ENCODE measurements at regions not wholly inside any gene's neighbourhood (a gene's known extent, or its start where the extent isn't known, plus 50 kb on each side); places are given as distances from the start of the nearest gene placed in this dataset.
A peak's percentile ranks its signal among the peaks of the same experiment; 100 is the strongest.

GRCh38 chr7:25619381-25619780 is 391.1 kb upstream of the NPVF start:
- no peaks in the 10 kb centered on the region for H3K27me3 ChIP-seq (ENCODE audit: control insufficient read depth, insufficient read depth, low read length)
- no peaks in the 10 kb centered on the region for H3K36me3 ChIP-seq (ENCODE audit: control insufficient read depth, insufficient read depth, low read length)
- no peaks in the 10 kb centered on the region for H3K9me3 ChIP-seq (ENCODE audit: control insufficient read depth, low read length)
- H3K4me2 ChIP-seq (ENCODE audit: low read length) = peak overlapping the region; percentile 46
- no peak overlapping the region for H2AFZ ChIP-seq
- H3K9ac ChIP-seq = no peak overlapping the region
- no peaks in the 10 kb centered on the region for H3K79me2 ChIP-seq
- H3K4me1 ChIP-seq = peaks cover 12% of the 10 kb centered on the region
- no peak for TF ChIP-seq CTCF (IDR thresholded peaks at IDR 0.05)
- H3K27ac ChIP-seq = peak overlapping the region; percentile 62
- peak overlapping the region; percentile 33 for H3K4me3 ChIP-seq (ENCODE audit: low read depth, low read length)

- Histone ChIP-seq H3K4me3 (ENCODE audit: low read depth, low read length) (peak overlapping the region; percentile 33), H3K4me1 (peaks cover 12% of the 10 kb centered on the region), H3K27ac (peak overlapping the region; percentile 62)
These were observed 391.9 kb upstream of the NPVF start for GRCh38 chr7:25619963-25620799.

GRCh38 chr7:25621993-25622392 is 393.7 kb upstream of the NPVF start:
- Histone ChIP-seq H3K9ac (no peak overlapping the region), H3K79me2 (no peaks in the 10 kb centered on the region), H3K9me3 (ENCODE audit: control insufficient read depth, low read length) (no peaks in the 10 kb centered on the region), H3K36me3 (ENCODE audit: control insufficient read depth, insufficient read depth, low read length) (no peaks in the 10 kb centered on the region), H3K4me2 (ENCODE audit: low read length) (no peak overlapping the region), H3K27me3 (ENCODE audit: control insufficient read depth, insufficient read depth, low read length) (no peaks in the 10 kb centered on the region), H2AFZ (no peak overlapping the region), H3K4me3 (ENCODE audit: low read depth, low read length) (no peak overlapping the region), H3K27ac (no peak overlapping the region), H3K4me1 (peaks cover 12% of the 10 kb centered on the region)
- no peak for TF ChIP-seq CTCF (IDR thresholded peaks at IDR 0.05)

More at GRCh38 chr7:25619963-25620799, 391.9 kb upstream of the NPVF start:
- H3K9me3 ChIP-seq (ENCODE audit: control insufficient read depth, low read length) = no peaks in the 10 kb centered on the region
- no peaks in the 10 kb centered on the region for H3K79me2 ChIP-seq
- H3K36me3 ChIP-seq (ENCODE audit: control insufficient read depth, insufficient read depth, low read length) = no peaks in the 10 kb centered on the region
- TF ChIP-seq CTCF (IDR thresholded peaks at IDR 0.05) = no peak
- H3K4me2 ChIP-seq (ENCODE audit: low read length) = peak overlapping the region; percentile 46
- no peaks in the 10 kb centered on the region for H3K27me3 ChIP-seq (ENCODE audit: control insufficient read depth, insufficient read depth, low read length)
- H3K9ac ChIP-seq = no peak overlapping the region
- peak overlapping the region; percentile 61 for H2AFZ ChIP-seq

- Histone ChIP-seq H3K36me3 (ENCODE audit: control insufficient read depth, insufficient read depth, low read length) (no peaks in the 10 kb centered on the region), H2AFZ (no peak overlapping the region), H3K27ac (no peak overlapping the region), H3K4me3 (ENCODE audit: low read depth, low read length) (no peak overlapping the region), H3K4me1 (peaks cover 12% of the 10 kb centered on the region), H3K27me3 (ENCODE audit: control insufficient read depth, insufficient read depth, low read length) (no peaks in the 10 kb centered on the region), H3K9ac (no peak overlapping the region), H3K4me2 (ENCODE audit: low read length) (no peak overlapping the region), H3K79me2 (no peaks in the 10 kb centered on the region), H3K9me3 (ENCODE audit: control insufficient read depth, low read length) (no peaks in the 10 kb centered on the region)
- TF ChIP-seq CTCF (IDR thresholded peaks at IDR 0.05) = no peak
These were observed 394.4 kb upstream of the NPVF start for GRCh38 chr7:25622695-25623094.

- Histone ChIP-seq H3K79me2 (no peaks in the 10 kb centered on the region), H3K27ac (no peak overlapping the region), H3K4me3 (ENCODE audit: low read depth, low read length) (no peak overlapping the region), H3K4me1 (peaks cover 9% of the 10 kb centered on the region), H3K4me2 (ENCODE audit: low read length) (no peak overlapping the region), H3K9me3 (ENCODE audit: control insufficient read depth, low read length) (no peaks in the 10 kb centered on the region), H2AFZ (no peak overlapping the region), H3K36me3 (ENCODE audit: control insufficient read depth, insufficient read depth, low read length) (no peaks in the 10 kb centered on the region), H3K27me3 (ENCODE audit: control insufficient read depth, insufficient read depth, low read length) (no peaks in the 10 kb centered on the region), H3K9ac (no peak overlapping the region)
- TF ChIP-seq CTCF (IDR thresholded peaks at IDR 0.05) = no peak
These were observed 395.8 kb upstream of the NPVF start for GRCh38 chr7:25624051-25624450.
